ENCODE measurements at regions not wholly inside any gene's neighbourhood (a gene's known extent, or its start where the extent isn't known, plus 50 kb on each side); places are given as distances from the start of the nearest gene placed in this dataset.

DNA sequence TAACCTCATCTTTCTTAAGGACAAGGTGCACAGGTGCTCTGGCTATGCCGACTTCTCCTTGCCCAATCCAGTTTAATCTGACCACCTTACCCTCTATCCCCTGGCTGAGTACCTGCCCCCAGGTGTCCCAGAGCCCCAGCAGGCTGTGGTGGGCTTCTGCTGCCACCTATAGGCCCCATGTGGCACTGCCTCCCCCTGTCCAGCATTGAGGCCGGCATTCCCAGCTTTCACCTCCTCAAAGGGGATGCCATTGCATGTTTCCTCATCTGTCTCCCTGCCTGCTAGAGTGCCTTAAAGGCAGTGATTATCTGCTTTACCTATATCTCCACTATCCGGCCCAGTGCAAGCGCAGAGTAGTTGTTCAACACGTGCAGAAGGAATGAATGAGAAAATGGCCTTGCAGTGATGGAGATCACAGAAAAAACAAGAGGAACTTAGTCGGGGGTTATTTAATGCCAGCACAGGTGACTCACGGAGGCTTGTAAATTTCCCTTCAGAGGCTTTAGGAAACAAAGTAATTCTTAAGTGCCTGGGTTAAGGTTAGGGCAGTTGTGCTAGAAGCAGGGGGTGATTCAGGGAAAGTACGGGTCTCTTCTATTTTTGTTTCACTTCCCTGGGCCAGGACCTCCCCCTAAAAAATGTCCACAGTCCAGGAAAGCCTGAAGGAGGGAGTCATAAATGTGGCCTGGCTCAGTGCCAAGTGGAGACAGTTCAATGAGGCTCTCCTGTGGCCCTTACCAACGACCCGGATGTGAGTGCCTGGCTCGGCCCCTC is 131.8 kb upstream of the NGF start:
- DNase-seq (peak; percentile 43), ATAC-seq (peak; percentile 39)
- H3K27ac Mint-ChIP-seq: no peak overlapping the region
- peaks cover 2% of the 10 kb centered on the region for H3K4me1 Mint-ChIP-seq
- CTCF ChIA-PET: interaction anchor here (0.9 to 2.2 kb wide), 3 partner anchors 144 to 332 kb away, joined by 3 to 10 read pairs (median 7); no protein-coding TSS in a partner anchor
- H3K36me3 Mint-ChIP-seq: no peaks in the 10 kb centered on the region
- no peak overlapping the region for H3K4me3 Mint-ChIP-seq
- H3K27me3 Mint-ChIP-seq: no peaks in the 10 kb centered on the region
- no peaks in the 10 kb centered on the region for H3K9me3 Mint-ChIP-seq (ENCODE audit: low read depth)

DNA sequence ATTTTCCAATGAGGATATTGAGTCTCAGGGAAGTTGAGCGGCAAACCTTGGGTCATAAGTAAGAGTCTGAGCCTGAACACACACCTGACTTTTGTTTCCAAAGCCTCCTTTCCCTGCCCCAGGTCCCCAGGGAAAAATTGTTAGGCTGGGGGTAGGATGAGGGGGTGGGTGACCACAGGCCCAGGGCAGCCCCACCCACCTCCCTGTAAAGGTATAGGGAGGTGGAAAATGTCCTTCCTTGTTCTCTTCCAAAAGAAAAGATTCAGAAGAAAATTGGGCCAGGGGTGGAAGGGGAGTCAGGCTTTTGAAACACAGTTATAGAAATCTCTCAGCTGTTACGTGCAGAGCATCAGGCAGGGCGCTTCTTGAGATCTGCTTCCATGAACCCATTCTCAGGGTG is 129.7 kb upstream of the NGF start:
- Mint-ChIP-seq H3K27me3 (no peaks in the 10 kb centered on the region), H3K27ac (no peak overlapping the region), H3K36me3 (no peaks in the 10 kb centered on the region), H3K9me3 (ENCODE audit: low read depth) (no peaks in the 10 kb centered on the region), H3K4me3 (no peak overlapping the region), H3K4me1 (peaks cover 2% of the 10 kb centered on the region)
- ATAC-seq (no peak), DNase-seq (no peak)
- CTCF ChIA-PET: interaction anchor here (2.2 kb wide), 1 partner anchor 326 kb away, joined by 10 read pairs; no protein-coding TSS in a partner anchor

DNA sequence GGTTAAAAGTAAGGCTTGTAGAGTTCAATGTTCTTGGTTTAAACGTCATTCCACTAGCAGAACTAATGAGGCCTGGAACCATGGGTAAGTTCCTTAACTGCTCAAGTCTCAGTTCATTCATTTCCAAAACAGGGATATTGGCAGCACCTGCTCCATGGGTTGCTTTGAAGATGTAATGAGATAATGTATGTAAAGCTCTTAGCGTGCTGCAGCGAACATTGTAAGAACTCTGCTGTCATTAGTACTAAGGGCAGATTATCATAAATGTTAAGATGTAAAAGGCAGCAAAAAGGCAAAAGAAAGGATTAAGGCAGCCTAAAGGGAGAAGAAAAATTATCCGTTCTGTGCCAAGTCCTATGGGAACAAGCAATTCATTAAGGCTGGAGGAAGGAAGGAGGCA is 129.1 kb upstream of the NGF start:
- Mint-ChIP-seq H3K27ac (no peak overlapping the region), H3K27me3 (no peaks in the 10 kb centered on the region)
- CTCF ChIA-PET: interaction anchor here (1.3 kb wide), 1 partner anchor 129 kb away, joined by 3 read pairs; no protein-coding TSS in a partner anchor

DNA sequence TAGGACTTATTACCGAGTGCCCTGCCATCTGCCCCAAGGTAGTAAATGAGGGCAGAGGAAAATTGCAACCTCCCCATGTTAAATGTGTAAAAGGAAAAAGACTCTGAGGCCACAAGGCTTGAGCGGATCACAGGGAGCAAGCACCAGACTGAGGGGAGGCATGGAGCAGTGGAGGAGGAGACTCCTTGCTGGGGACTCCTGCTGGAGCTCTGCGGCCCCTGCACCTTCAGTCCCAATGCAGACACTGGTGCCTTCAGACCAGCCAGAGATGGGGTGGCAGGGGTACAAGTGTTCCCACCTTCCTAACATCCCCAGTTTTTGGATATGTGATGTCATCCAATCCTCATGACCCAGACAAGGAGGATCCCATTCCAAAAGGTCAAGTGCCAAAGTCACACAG is 128.4 kb upstream of the NGF start:
- CTCF ChIA-PET: interaction anchor here (1.3 kb wide), 1 partner anchor 130 kb away, joined by 3 read pairs; no protein-coding TSS in a partner anchor
- peaks cover 2% of the 10 kb centered on the region for H3K4me1 Mint-ChIP-seq
- H3K9me3 Mint-ChIP-seq (ENCODE audit: low read depth): no peaks in the 10 kb centered on the region
- no peaks in the 10 kb centered on the region for H3K27me3 Mint-ChIP-seq
- H3K36me3 Mint-ChIP-seq: no peaks in the 10 kb centered on the region
- DNase-seq (peak; percentile 29), ATAC-seq (no peak)
- H3K4me3 Mint-ChIP-seq: no peak overlapping the region
- H3K27ac Mint-ChIP-seq: no peak overlapping the region

More for the DNA sequence above, 129.1 kb upstream of the NGF start:
- Mint-ChIP-seq H3K4me1 (peaks cover 2% of the 10 kb centered on the region), H3K4me3 (no peak overlapping the region), H3K36me3 (no peaks in the 10 kb centered on the region), H3K9me3 (ENCODE audit: low read depth) (no peaks in the 10 kb centered on the region)
- ATAC-seq: no peak
- peak; percentile 7 for DNase-seq

DNA sequence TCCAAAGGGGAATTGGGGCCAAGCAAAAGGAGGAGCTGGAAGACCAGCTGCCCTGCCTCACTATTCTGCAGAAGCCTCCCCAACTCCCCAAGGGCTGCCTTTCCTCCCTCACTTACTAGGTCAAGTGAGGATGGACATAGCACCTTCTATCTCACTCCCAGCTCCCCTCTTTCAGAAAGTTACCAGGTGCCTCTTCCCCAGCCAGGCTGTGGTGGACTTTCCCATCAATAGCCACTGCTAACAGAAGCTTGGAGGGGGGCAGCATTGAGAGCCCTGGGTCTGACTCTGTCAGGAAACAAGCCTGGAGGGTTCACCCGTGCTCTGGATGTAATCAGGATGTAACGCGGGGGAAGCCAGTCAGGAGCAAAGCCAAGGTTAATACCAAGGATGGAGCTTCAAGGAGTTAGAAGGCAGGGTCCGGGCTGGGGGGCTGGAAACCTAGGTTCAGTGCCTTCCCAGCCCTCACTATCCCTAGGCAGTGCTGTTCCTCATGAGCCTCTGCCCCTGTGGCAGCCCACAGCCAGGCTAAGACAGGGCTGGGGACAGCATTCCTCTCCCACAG is 127.8 kb upstream of the NGF start:
- no peaks in the 10 kb centered on the region for H3K27me3 Mint-ChIP-seq
- H3K27ac Mint-ChIP-seq: no peak overlapping the region
- DNase-seq (peak; percentile 9), ATAC-seq (no peak)
- no peak overlapping the region for H3K4me3 Mint-ChIP-seq
- H3K36me3 Mint-ChIP-seq: no peaks in the 10 kb centered on the region
- CTCF ChIA-PET: interaction anchor here (1.3 kb wide), 1 partner anchor 130 kb away, joined by 3 read pairs; no protein-coding TSS in a partner anchor
- H3K4me1 Mint-ChIP-seq: peaks cover 2% of the 10 kb centered on the region
- no peaks in the 10 kb centered on the region for H3K9me3 Mint-ChIP-seq (ENCODE audit: low read depth)

- ATAC-seq (no peak), DNase-seq (no peak)
- no peaks in the 10 kb centered on the region for H3K36me3 Mint-ChIP-seq
- H3K4me3 Mint-ChIP-seq: no peak overlapping the region
- no peaks in the 10 kb centered on the region for H3K4me1 Mint-ChIP-seq
- no peak overlapping the region for H3K27ac Mint-ChIP-seq
- CTCF ChIA-PET: no interaction called here
- no peaks in the 10 kb centered on the region for H3K27me3 Mint-ChIP-seq
- no peaks in the 10 kb centered on the region for H3K9me3 Mint-ChIP-seq (ENCODE audit: low read depth)
These were observed 125.3 kb upstream of the NGF start for GRCh38 chr1:115463347-115463746.

- no peaks in the 10 kb centered on the region for H3K27me3 Mint-ChIP-seq
- no peaks in the 10 kb centered on the region for H3K9me3 Mint-ChIP-seq (ENCODE audit: low read depth)
- no peak overlapping the region for H3K4me3 Mint-ChIP-seq
- H3K4me1 Mint-ChIP-seq: no peaks in the 10 kb centered on the region
- no peaks in the 10 kb centered on the region for H3K36me3 Mint-ChIP-seq
- CTCF ChIA-PET: no interaction called here
- no peak overlapping the region for H3K27ac Mint-ChIP-seq
- DNase-seq (peak; percentile 1), ATAC-seq (no peak)
These were observed 124.6 kb upstream of the NGF start for GRCh38 chr1:115462566-115463076.

- Mint-ChIP-seq H3K27ac (no peak overlapping the region), H3K9me3 (ENCODE audit: low read depth) (no peaks in the 10 kb centered on the region), H3K4me3 (no peak overlapping the region), H3K27me3 (no peaks in the 10 kb centered on the region), H3K36me3 (no peaks in the 10 kb centered on the region), H3K4me1 (no peaks in the 10 kb centered on the region)
- CTCF ChIA-PET: no interaction called here
- no peak for ATAC-seq
- no peak for DNase-seq
These were observed 123.5 kb upstream of the NGF start for GRCh38 chr1:115461526-115461925.

DNA sequence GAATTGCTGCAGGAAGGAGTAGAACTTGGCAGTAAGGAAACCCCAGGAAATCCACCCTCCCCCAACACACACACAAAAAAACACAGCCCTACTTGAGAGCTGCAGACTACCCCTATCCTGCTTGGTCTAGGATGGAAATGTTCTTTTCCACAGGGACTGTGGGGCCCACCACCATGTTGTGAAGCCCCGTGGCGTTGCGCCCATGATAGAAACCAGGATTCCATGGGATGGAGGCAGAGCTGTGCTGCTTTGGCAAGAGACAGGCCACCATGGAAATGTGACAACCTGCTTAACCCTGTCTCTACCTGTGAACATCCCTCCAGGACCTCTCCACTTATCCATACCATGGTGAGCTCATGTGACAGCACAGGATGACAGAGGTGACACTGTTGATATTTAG is 121.1 kb upstream of the NGF start:
- H3K27me3 Mint-ChIP-seq: no peaks in the 10 kb centered on the region
- H3K27ac Mint-ChIP-seq: no peak overlapping the region
- no peak for ATAC-seq
- no peaks in the 10 kb centered on the region for H3K36me3 Mint-ChIP-seq
- DNase-seq: no peak
- no peaks in the 10 kb centered on the region for H3K4me1 Mint-ChIP-seq
- CTCF ChIA-PET: no interaction called here
- H3K9me3 Mint-ChIP-seq (ENCODE audit: low read depth): no peaks in the 10 kb centered on the region
- no peak overlapping the region for H3K4me3 Mint-ChIP-seq

DNA sequence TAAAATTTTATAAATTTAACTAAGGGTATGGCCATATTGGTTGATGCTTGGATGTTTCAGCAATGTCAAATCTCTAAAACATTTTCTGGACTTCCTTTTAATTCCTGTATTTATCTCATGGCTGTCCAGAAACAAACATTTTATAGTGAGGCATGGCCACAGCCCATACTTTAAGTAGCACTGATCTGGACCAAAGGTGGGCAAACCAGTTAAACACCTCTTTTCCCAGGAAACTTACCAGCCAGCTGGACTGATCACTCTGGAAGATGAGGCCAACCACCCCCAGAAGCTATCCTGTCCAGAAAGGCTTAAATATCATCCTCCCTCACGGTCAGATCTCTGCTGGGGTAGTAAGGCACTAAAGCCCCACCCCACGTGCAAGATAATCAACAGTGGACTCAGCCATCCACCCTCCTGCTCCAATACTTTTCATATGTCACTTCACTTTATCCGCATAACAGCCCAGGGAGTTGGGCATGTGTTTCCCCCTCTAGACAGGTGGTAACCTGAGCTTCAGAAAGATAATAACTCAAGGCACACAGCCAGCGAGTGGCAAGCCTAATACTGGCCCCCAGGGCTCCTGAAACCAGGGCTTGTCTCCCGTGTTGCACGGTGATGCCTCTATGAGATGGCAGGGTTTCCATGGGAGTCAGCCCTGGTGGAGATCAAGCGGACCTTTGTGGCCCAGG is 120.5 kb upstream of the NGF start:
- Mint-ChIP-seq H3K9me3 (ENCODE audit: low read depth) (no peaks in the 10 kb centered on the region), H3K27me3 (no peaks in the 10 kb centered on the region), H3K36me3 (no peaks in the 10 kb centered on the region), H3K27ac (no peak overlapping the region), H3K4me3 (no peak overlapping the region), H3K4me1 (no peaks in the 10 kb centered on the region)
- ATAC-seq (no peak), DNase-seq (no peak)
- CTCF ChIA-PET: no interaction called here

- no peaks in the 10 kb centered on the region for H3K4me1 Mint-ChIP-seq
- H3K4me3 Mint-ChIP-seq: no peak overlapping the region
- DNase-seq: no peak
- H3K36me3 Mint-ChIP-seq: no peaks in the 10 kb centered on the region
- no peak overlapping the region for H3K27ac Mint-ChIP-seq
- no peak for ATAC-seq
- no peaks in the 10 kb centered on the region for H3K9me3 Mint-ChIP-seq (ENCODE audit: low read depth)
- H3K27me3 Mint-ChIP-seq: no peaks in the 10 kb centered on the region
- CTCF ChIA-PET: no interaction called here
These were observed 119.2 kb upstream of the NGF start for GRCh38 chr1:115457289-115457688.

DNA sequence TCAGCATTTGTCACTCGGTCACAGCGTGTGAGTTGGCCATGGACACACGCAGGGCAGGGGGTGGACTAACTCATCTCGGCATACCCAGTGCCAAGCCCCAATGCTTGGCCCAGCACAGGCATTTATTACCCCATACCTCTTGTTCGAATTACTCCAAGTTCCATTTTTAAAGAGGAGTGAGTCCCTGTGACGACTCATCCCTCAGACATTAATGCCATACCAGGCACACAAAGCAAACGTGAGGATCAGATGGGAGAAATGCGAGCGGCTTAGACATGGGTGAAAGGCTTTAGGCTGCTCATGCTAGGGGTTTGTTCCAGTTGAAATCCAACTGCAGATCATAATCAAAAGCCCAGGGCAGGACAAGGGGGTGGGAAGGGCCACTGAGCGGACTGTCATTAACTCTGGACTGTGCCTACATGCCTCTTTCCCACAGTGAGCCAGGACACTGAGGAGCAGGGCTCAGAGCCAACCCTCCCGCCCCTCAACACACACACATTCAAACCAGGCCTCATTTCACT is 118.5 kb upstream of the NGF start:
- H3K36me3 Mint-ChIP-seq: no peaks in the 10 kb centered on the region
- H3K4me1 Mint-ChIP-seq: no peaks in the 10 kb centered on the region
- no peak for DNase-seq
- ATAC-seq: no peak
- CTCF ChIA-PET: no interaction called here
- H3K4me3 Mint-ChIP-seq: no peak overlapping the region
- H3K9me3 Mint-ChIP-seq (ENCODE audit: low read depth): no peaks in the 10 kb centered on the region
- H3K27me3 Mint-ChIP-seq: no peaks in the 10 kb centered on the region
- H3K27ac Mint-ChIP-seq: no peak overlapping the region

DNA sequence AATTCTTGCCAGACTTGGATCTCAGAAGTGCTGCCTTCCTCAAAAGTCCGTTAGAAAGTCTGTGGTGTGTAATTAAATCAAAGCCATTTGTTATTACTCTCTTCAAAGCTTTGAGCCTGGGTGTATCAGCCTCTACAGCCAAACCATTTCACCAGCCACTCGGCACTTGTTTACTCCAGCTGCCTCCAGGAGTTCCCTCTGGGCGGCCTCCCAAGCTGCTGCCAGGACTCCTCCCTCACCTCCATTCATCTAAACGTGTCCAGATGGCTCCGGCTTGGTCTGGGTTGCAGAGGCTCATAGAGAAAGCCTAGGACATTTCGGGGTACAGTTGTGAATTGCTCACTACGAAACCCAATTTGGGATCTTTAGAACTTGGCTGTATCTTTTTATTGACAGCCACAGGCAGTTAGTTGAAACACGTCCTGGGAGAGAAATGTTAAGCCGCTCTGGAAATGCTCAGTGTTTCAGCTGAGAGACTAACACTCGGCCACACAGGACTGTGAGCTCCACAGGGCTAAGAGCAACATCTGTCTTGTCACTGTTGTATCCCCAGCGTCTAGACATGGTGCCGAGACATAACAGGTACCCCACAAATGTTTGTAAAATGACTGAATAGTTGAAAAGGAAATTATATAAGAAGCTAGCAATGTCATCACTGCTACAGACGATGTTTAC is 116.9 kb upstream of the NGF start:
- Mint-ChIP-seq H3K4me3 (no peak overlapping the region), H3K36me3 (no peaks in the 10 kb centered on the region), H3K27ac (no peak overlapping the region), H3K27me3 (no peaks in the 10 kb centered on the region), H3K4me1 (no peaks in the 10 kb centered on the region), H3K9me3 (ENCODE audit: low read depth) (no peaks in the 10 kb centered on the region)
- CTCF ChIA-PET: no interaction called here
- ATAC-seq: no peak
- DNase-seq: no peak
